ENCODE measurements at regions not wholly inside any gene's neighbourhood (a gene's known extent, or its start where the extent isn't known, plus 50 kb on each side); places are given as distances from the start of the nearest gene placed in this dataset.
A peak's percentile ranks its signal among the peaks of the same experiment; 100 is the strongest.
"Not testable (repeated sequence)": the region's sequence is repeated elsewhere in the genome, so short reads cannot be mapped to it uniquely, and the experiment has no call there.

DNA sequence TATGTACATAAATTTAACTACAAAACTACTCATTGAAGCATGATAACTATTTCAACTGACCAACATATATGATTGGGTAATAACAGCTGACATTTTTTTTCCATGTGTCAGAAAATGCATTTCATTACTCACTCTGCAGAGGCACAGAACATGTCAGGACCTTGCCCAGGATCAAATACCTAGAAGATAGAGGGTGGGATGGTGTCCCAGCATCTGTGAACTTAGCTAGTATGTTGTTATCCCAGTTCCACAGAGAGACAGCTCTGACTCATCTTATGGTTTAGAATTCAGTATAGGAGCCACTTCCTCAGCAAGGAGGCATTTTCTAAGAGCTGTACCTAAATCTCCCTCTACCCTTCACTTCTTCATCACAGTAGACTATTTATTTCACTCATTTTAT lies 1198.6 kb upstream of the ACO1 start:
- H3K27me3 ChIP-seq (ENCODE audit: low read depth, low read length): no peaks in the 10 kb centered on the region
- no peak for TF ChIP-seq EZH2phosphoT487 (IDR thresholded peaks at IDR 0.05; ENCODE audit: low read depth)
- TF ChIP-seq, protein P1, sequence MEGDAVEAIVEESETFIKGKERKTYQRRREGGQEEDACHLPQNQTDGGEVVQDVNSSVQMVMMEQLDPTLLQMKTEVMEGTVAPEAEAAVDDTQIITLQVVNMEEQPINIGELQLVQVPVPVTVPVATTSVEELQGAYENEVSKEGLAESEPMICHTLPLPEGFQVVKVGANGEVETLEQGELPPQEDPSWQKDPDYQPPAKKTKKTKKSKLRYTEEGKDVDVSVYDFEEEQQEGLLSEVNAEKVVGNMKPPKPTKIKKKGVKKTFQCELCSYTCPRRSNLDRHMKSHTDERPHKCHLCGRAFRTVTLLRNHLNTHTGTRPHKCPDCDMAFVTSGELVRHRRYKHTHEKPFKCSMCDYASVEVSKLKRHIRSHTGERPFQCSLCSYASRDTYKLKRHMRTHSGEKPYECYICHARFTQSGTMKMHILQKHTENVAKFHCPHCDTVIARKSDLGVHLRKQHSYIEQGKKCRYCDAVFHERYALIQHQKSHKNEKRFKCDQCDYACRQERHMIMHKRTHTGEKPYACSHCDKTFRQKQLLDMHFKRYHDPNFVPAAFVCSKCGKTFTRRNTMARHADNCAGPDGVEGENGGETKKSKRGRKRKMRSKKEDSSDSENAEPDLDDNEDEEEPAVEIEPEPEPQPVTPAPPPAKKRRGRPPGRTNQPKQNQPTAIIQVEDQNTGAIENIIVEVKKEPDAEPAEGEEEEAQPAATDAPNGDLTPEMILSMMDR (IDR thresholded peaks at IDR 0.05; ENCODE audit: low read depth, low read length): no peak
- H2AFZ ChIP-seq (ENCODE audit: low read depth, low read length): no peak overlapping the region
- H3K4me1 ChIP-seq (ENCODE audit: low read length): no peaks in the 10 kb centered on the region
- no peaks in the 10 kb centered on the region for H4K20me1 ChIP-seq (ENCODE audit: insufficient read depth, low read length)
- H3K36me3 ChIP-seq (replicated peaks; ENCODE audit: low read depth, low read length): no peaks in the 10 kb centered on the region
- H3K9me3 ChIP-seq (ENCODE audit: insufficient read depth, low read length): no peaks in the 10 kb centered on the region
- H3K79me2 ChIP-seq (ENCODE audit: low read length): no peaks in the 10 kb centered on the region
- H3K4me2 ChIP-seq (ENCODE audit: low read length): no peak overlapping the region
- H3K4me3 ChIP-seq (ENCODE audit: low read length): no peak overlapping the region
- H3K27ac ChIP-seq (ENCODE audit: low read length): no peak overlapping the region
- no peak overlapping the region for H3K9ac ChIP-seq (ENCODE audit: low read length)

DNA sequence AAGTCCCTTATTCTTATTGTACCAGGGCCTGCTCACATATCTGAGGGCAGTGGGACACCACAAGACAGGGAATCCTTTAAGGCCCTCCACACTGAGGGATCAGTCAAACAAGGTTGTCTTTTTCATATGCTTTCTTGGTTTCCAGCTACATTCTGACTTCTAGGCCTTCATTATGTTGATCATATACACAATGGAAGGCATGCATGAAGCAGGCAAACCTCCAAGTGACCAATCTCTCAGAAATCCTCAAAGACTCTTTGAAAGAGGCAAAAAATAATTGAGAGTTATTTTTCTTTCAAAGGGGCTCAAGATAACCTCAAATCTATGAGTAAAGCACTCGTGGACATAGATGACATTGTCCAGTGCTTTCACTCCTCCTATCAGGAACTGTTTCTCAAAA lies 1195.9 kb upstream of the ACO1 start:
- TF ChIP-seq, protein P1 (IDR thresholded peaks at IDR 0.05; ENCODE audit: low read depth, low read length): no peak
- TF ChIP-seq EZH2phosphoT487 (IDR thresholded peaks at IDR 0.05; ENCODE audit: low read depth): no peak
- H3K9me3 ChIP-seq (ENCODE audit: insufficient read depth, low read length): no peaks in the 10 kb centered on the region
- no peak overlapping the region for H2AFZ ChIP-seq (ENCODE audit: low read depth, low read length)
- no peaks in the 10 kb centered on the region for H4K20me1 ChIP-seq (ENCODE audit: insufficient read depth, low read length)
- H3K4me3 ChIP-seq (ENCODE audit: low read length): no peak overlapping the region
- H3K4me1 ChIP-seq (ENCODE audit: low read length): no peaks in the 10 kb centered on the region
- no peaks in the 10 kb centered on the region for H3K36me3 ChIP-seq (replicated peaks; ENCODE audit: low read depth, low read length)
- H3K4me2 ChIP-seq (ENCODE audit: low read length): no peak overlapping the region
- no peaks in the 10 kb centered on the region for H3K79me2 ChIP-seq (ENCODE audit: low read length)
- no peak overlapping the region for H3K27ac ChIP-seq (ENCODE audit: low read length)
- no peaks in the 10 kb centered on the region for H3K27me3 ChIP-seq (ENCODE audit: low read depth, low read length)
- H3K9ac ChIP-seq (ENCODE audit: low read length): no peak overlapping the region

DNA sequence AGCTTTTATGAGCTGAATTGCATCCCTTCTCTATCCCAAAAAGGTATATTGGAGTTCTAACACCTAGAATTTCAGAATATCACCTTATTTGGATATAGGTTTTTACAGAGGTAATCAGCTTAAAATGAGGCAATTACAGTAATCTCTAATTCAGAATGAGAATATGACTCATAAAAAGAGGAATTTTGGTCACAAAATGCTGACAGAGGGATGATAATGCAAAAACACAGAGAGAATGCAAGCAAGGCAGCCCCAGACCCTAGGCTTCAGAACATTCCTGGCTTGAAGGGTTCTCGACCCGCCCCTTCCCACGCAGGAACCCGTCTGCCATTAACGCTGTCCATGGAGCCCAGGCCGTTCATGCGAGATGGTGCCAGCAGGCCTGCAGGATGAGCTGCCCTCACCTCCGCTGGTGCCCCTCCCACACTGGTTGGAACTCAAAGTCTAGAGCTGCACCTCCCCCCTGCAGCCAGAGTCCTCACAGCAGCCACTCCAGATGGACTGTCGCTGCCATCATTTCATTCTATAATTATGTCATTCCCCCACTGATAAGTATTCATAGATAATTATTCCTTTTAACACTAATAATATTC lies 1173.4 kb upstream of the ACO1 start:
- Histone ChIP-seq H3K4me2 (ENCODE audit: low read length) (peak overlapping the region; percentile 20; the same call in 1 of the 2 replicates), H3K4me1 (ENCODE audit: low read length) (peaks cover 14% of the 10 kb centered on the region), H4K20me1 (ENCODE audit: insufficient read depth, low read length) (no peaks in the 10 kb centered on the region), H3K9ac (ENCODE audit: low read length) (no peak overlapping the region), H3K36me3 (replicated peaks; ENCODE audit: low read depth, low read length) (no peaks in the 10 kb centered on the region), H2AFZ (ENCODE audit: low read depth, low read length) (no peak overlapping the region), H3K27me3 (ENCODE audit: low read depth, low read length) (no peaks in the 10 kb centered on the region), H3K79me2 (ENCODE audit: low read length) (no peaks in the 10 kb centered on the region), H3K27ac (ENCODE audit: low read length) (no peak overlapping the region), H3K9me3 (ENCODE audit: insufficient read depth, low read length) (no peaks in the 10 kb centered on the region), H3K4me3 (ENCODE audit: low read length) (no peak overlapping the region)
- TF ChIP-seq EZH2phosphoT487 (IDR thresholded peaks at IDR 0.05; ENCODE audit: low read depth): no peak
- TF ChIP-seq, protein P1 (IDR thresholded peaks at IDR 0.05; ENCODE audit: low read depth, low read length): no peak

DNA sequence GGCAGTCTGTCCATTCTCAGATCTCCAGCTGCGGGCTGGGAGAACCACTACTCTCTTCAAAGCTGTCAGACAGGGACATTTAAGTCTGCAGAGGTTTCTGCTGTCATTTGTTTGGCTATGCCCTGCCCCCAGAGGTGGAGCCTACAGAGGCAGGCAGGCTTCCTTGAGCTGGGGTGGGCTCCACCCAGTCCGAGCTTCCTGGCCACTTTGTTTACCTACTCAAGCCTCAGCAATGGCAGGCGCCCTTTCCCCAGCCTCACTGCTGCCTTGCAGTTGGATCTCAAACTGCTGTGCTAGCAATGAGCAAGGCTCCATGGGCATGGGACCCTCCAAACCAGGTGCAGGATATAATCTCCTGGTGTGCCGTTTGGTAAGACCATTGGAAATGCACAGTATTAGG lies 1154.5 kb upstream of the ACO1 start:
- not testable (repeated sequence) for H3K27me3 ChIP-seq (ENCODE audit: low read depth, low read length); H4K20me1 ChIP-seq (ENCODE audit: insufficient read depth, low read length); H3K79me2 ChIP-seq (ENCODE audit: low read length); H3K4me2 ChIP-seq (ENCODE audit: low read length); H3K27ac ChIP-seq (ENCODE audit: low read length); H3K36me3 ChIP-seq (replicated peaks; ENCODE audit: low read depth, low read length); H2AFZ ChIP-seq (ENCODE audit: low read depth, low read length); H3K4me1 ChIP-seq (ENCODE audit: low read length); H3K9me3 ChIP-seq (ENCODE audit: insufficient read depth, low read length); H3K4me3 ChIP-seq (ENCODE audit: low read length); H3K9ac ChIP-seq (ENCODE audit: low read length)
